ENCODE measurements at regions not wholly inside any gene's neighbourhood (a gene's known extent, or its start where the extent isn't known, plus 50 kb on each side); places are given as distances from the start of the nearest gene placed in this dataset.

GRCh38 chr10:94069884-94070283 lies 76.2 kb downstream of the PLCE1 start:
- no peak overlapping the region for H2BK120ac ChIP-seq (ENCODE audit: insufficient read depth, low read length, poor library complexity)
- no peaks in the 10 kb centered on the region for H3K4me1 ChIP-seq (ENCODE audit: control insufficient read depth in 1 of 2, insufficient read depth in 2 of 2, low read length in 2 of 2)

GRCh38 chr10:94074462-94074861 lies 80.7 kb downstream of the PLCE1 start:
- Histone ChIP-seq H3K18ac (ENCODE audit: low read length) (no peak overlapping the region), H3K36me3 (ENCODE audit: control insufficient read depth in 1 of 2, insufficient read depth in 2 of 2, low read length in 2 of 2) (no peaks in the 10 kb centered on the region), H3K79me1 (ENCODE audit: low read length) (no peaks in the 10 kb centered on the region), H3K23ac (ENCODE audit: low read length) (no peak overlapping the region), H3K27ac (ENCODE audit: low read depth, low read length) (no peak overlapping the region), H3K14ac (ENCODE audit: low read length) (no peak overlapping the region), H2AK5ac (ENCODE audit: low read length) (no peak overlapping the region), H2AFZ (ENCODE audit: insufficient read depth, low read length, poor library complexity) (no peak overlapping the region), H4K12ac (ENCODE audit: low read depth, low read length) (no peak overlapping the region), H2BK12ac (ENCODE audit: low read length) (no peak overlapping the region), H4K91ac (ENCODE audit: low read depth, low read length) (no peak overlapping the region), H3K79me2 (ENCODE audit: control insufficient read depth, insufficient read depth, low read length, poor library complexity) (no peaks in the 10 kb centered on the region), H2BK120ac (ENCODE audit: insufficient read depth, low read length, poor library complexity) (no peak overlapping the region), H4K8ac (ENCODE audit: low read depth, low read length) (no peak overlapping the region), H3K4me1 (ENCODE audit: control insufficient read depth in 1 of 2, insufficient read depth in 2 of 2, low read length in 2 of 2) (no peaks in the 10 kb centered on the region), H3K9ac (ENCODE audit: low read length) (no peak overlapping the region), H2BK5ac (ENCODE audit: low read depth, low read length, poor library complexity) (no peak overlapping the region), H3K4ac (ENCODE audit: low read depth, low read length) (no peak overlapping the region), H3K4me2 (ENCODE audit: low read length) (no peak overlapping the region), H3K4me3 (ENCODE audit: low read depth, low read length) (no peak overlapping the region), H3K27me3 (ENCODE audit: insufficient read depth, low read length) (no peaks in the 10 kb centered on the region), H3K9me3 (ENCODE audit: insufficient read depth, low read depth, low read length) (no peaks in the 10 kb centered on the region)
- WGBS (ENCODE audit: extremely low coverage, insufficient coverage, insufficient read length) = no CpG with 5 or more reads among the region's 1 CpG
- DNase-seq = no peak

More at GRCh38 chr10:94069884-94070283, 76.2 kb downstream of the PLCE1 start:
- Histone ChIP-seq H4K8ac (ENCODE audit: low read depth, low read length) (no peak overlapping the region), H3K4me3 (ENCODE audit: low read depth, low read length) (no peak overlapping the region), H2AFZ (ENCODE audit: insufficient read depth, low read length, poor library complexity) (no peak overlapping the region), H3K79me1 (ENCODE audit: low read length) (no peaks in the 10 kb centered on the region), H3K14ac (ENCODE audit: low read length) (no peak overlapping the region), H2BK5ac (ENCODE audit: low read depth, low read length, poor library complexity) (no peak overlapping the region), H3K23ac (ENCODE audit: low read length) (no peak overlapping the region), H3K27ac (ENCODE audit: low read depth, low read length) (no peak overlapping the region), H3K4ac (ENCODE audit: low read depth, low read length) (no peak overlapping the region), H3K4me2 (ENCODE audit: low read length) (no peak overlapping the region), H2BK12ac (ENCODE audit: low read length) (no peak overlapping the region), H3K36me3 (ENCODE audit: control insufficient read depth in 1 of 2, insufficient read depth in 2 of 2, low read length in 2 of 2) (no peaks in the 10 kb centered on the region), H2AK5ac (ENCODE audit: low read length) (no peak overlapping the region), H3K79me2 (ENCODE audit: control insufficient read depth, insufficient read depth, low read length, poor library complexity) (no peaks in the 10 kb centered on the region), H4K91ac (ENCODE audit: low read depth, low read length) (no peak overlapping the region), H3K9ac (ENCODE audit: low read length) (no peak overlapping the region), H4K12ac (ENCODE audit: low read depth, low read length) (no peak overlapping the region), H3K9me3 (ENCODE audit: insufficient read depth, low read depth, low read length) (no peaks in the 10 kb centered on the region), H3K18ac (ENCODE audit: low read length) (no peak overlapping the region), H3K27me3 (ENCODE audit: insufficient read depth, low read length) (no peaks in the 10 kb centered on the region)
- no CpG with 5 or more reads among the region's 2 CpGs for WGBS (ENCODE audit: extremely low coverage, insufficient coverage, insufficient read length)
- no peak for DNase-seq

GRCh38 chr10:94075506-94075905 lies 81.8 kb downstream of the PLCE1 start:
- no peak overlapping the region for H3K23ac ChIP-seq (ENCODE audit: low read length)
- H2BK120ac ChIP-seq (ENCODE audit: insufficient read depth, low read length, poor library complexity) = no peak overlapping the region
- H2BK12ac ChIP-seq (ENCODE audit: low read length) = no peak overlapping the region
- H4K8ac ChIP-seq (ENCODE audit: low read depth, low read length) = no peak overlapping the region
- H3K4ac ChIP-seq (ENCODE audit: low read depth, low read length) = no peak overlapping the region
- no peak overlapping the region for H2BK5ac ChIP-seq (ENCODE audit: low read depth, low read length, poor library complexity)
- H3K36me3 ChIP-seq (ENCODE audit: control insufficient read depth in 1 of 2, insufficient read depth in 2 of 2, low read length in 2 of 2) = no peaks in the 10 kb centered on the region
- no peaks in the 10 kb centered on the region for H3K4me1 ChIP-seq (ENCODE audit: control insufficient read depth in 1 of 2, insufficient read depth in 2 of 2, low read length in 2 of 2)
- no CpG with 5 or more reads among the region's 2 CpGs for WGBS (ENCODE audit: extremely low coverage, insufficient coverage, insufficient read length)
- peak in 1 of 2 donors; percentile 46 for DNase-seq
- no peaks in the 10 kb centered on the region for H3K27me3 ChIP-seq (ENCODE audit: insufficient read depth, low read length)
- H3K18ac ChIP-seq (ENCODE audit: low read length) = no peak overlapping the region
- no peak overlapping the region for H4K12ac ChIP-seq (ENCODE audit: low read depth, low read length)
- H3K79me1 ChIP-seq (ENCODE audit: low read length) = no peaks in the 10 kb centered on the region
- no peak overlapping the region for H2AFZ ChIP-seq (ENCODE audit: insufficient read depth, low read length, poor library complexity)
- H4K91ac ChIP-seq (ENCODE audit: low read depth, low read length) = no peak overlapping the region
- no peak overlapping the region for H3K4me2 ChIP-seq (ENCODE audit: low read length)
- no peak overlapping the region for H3K4me3 ChIP-seq (ENCODE audit: low read depth, low read length)
- no peak overlapping the region for H2AK5ac ChIP-seq (ENCODE audit: low read length)
- no peak overlapping the region for H3K27ac ChIP-seq (ENCODE audit: low read depth, low read length)
- H3K9me3 ChIP-seq (ENCODE audit: insufficient read depth, low read depth, low read length) = no peaks in the 10 kb centered on the region
- H3K14ac ChIP-seq (ENCODE audit: low read length) = no peak overlapping the region
- no peak overlapping the region for H3K9ac ChIP-seq (ENCODE audit: low read length)
- H3K79me2 ChIP-seq (ENCODE audit: control insufficient read depth, insufficient read depth, low read length, poor library complexity) = no peaks in the 10 kb centered on the region

GRCh38 chr10:94076325-94076841 lies 82.7 kb downstream of the PLCE1 start:
- Histone ChIP-seq H3K79me2 (ENCODE audit: control insufficient read depth, insufficient read depth, low read length, poor library complexity) (no peaks in the 10 kb centered on the region), H2BK5ac (ENCODE audit: low read depth, low read length, poor library complexity) (no peak overlapping the region), H3K27ac (ENCODE audit: low read depth, low read length) (no peak overlapping the region), H2AK5ac (ENCODE audit: low read length) (no peak overlapping the region), H3K23ac (ENCODE audit: low read length) (no peak overlapping the region), H3K79me1 (ENCODE audit: low read length) (no peaks in the 10 kb centered on the region), H4K12ac (ENCODE audit: low read depth, low read length) (no peak overlapping the region), H4K91ac (ENCODE audit: low read depth, low read length) (no peak overlapping the region), H2BK12ac (ENCODE audit: low read length) (no peak overlapping the region), H3K4me2 (ENCODE audit: low read length) (no peak overlapping the region), H3K14ac (ENCODE audit: low read length) (no peak overlapping the region), H3K4ac (ENCODE audit: low read depth, low read length) (no peak overlapping the region), H2AFZ (ENCODE audit: insufficient read depth, low read length, poor library complexity) (no peak overlapping the region), H3K4me3 (ENCODE audit: low read depth, low read length) (no peak overlapping the region), H3K9me3 (ENCODE audit: insufficient read depth, low read depth, low read length) (no peaks in the 10 kb centered on the region), H2BK120ac (ENCODE audit: insufficient read depth, low read length, poor library complexity) (no peak overlapping the region), H3K4me1 (ENCODE audit: control insufficient read depth in 1 of 2, insufficient read depth in 2 of 2, low read length in 2 of 2) (no peaks in the 10 kb centered on the region), H3K27me3 (ENCODE audit: insufficient read depth, low read length) (no peaks in the 10 kb centered on the region), H3K18ac (ENCODE audit: low read length) (no peak overlapping the region), H4K8ac (ENCODE audit: low read depth, low read length) (no peak overlapping the region), H3K36me3 (ENCODE audit: control insufficient read depth in 1 of 2, insufficient read depth in 2 of 2, low read length in 2 of 2) (no peaks in the 10 kb centered on the region), H3K9ac (ENCODE audit: low read length) (no peak overlapping the region)
- peak in 1 of 2 donors; percentile 25 for DNase-seq
- no CpG with 5 or more reads among the region's 2 CpGs for WGBS (ENCODE audit: extremely low coverage, insufficient coverage, insufficient read length)

All from trophoblast cell (in vitro differentiated cells and primary cell).